ENCODE measurements at regions not wholly inside any gene's neighbourhood (a gene's known extent, or its start where the extent isn't known, plus 50 kb on each side); places are given as distances from the start of the nearest gene placed in this dataset.

DNA sequence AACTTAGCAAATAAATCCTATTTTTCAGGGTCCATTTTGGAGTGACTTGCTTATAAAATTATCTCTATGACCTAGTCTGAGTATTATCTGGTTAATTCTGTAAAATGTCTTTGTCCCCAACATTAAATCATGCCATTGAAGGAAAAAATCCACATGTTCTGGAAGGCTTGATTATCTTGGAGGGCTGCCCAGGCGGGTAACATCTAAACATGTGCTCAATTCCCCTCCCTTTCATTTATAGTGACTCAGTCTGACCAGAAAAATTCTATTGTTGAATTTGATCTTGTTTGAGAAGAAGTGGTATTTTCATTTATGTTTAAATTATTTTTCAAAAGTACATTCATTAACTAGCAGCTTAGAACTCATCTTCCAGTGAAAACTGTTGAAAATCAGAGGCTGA, 55.4 kb upstream of the SLC10A7 start:
- no peak for TF ChIP-seq SMC3 (IDR thresholded peaks at IDR 0.05)
- TF ChIP-seq MAFK (IDR thresholded peaks at IDR 0.05; ENCODE audit: partially characterized antibody) = no peak
- no peak for TF ChIP-seq TFCP2L1 (CRISPR knock-in tag; IDR thresholded peaks at IDR 0.05)
- no peak for TF ChIP-seq JUNB (IDR thresholded peaks at IDR 0.05)
- no peak for TF ChIP-seq ZFP36 (IDR thresholded peaks at IDR 0.05; ENCODE audit: borderline replicate concordance, partially characterized antibody)
- Histone ChIP-seq H3K4me2 (no peak overlapping the region), H3K4me1 (no peaks in the 10 kb centered on the region), H3K4me3 (no peak overlapping the region), H3K9me3 (no peaks in the 10 kb centered on the region), H3K27ac (no peak overlapping the region)
- ChIA-PET CTCF (no interaction called here), POLR2A (no interaction called here)
- no peak for ATAC-seq
- no peak for DNase-seq (ENCODE audit: low read depth in 1 of 2, low spot score in 1 of 2)
- no peak for FAIRE-seq
- 4% methylated on average over 1 of the region's 1 CpG for WGBS (ENCODE audit: missing lambda C conversion rate)

DNA sequence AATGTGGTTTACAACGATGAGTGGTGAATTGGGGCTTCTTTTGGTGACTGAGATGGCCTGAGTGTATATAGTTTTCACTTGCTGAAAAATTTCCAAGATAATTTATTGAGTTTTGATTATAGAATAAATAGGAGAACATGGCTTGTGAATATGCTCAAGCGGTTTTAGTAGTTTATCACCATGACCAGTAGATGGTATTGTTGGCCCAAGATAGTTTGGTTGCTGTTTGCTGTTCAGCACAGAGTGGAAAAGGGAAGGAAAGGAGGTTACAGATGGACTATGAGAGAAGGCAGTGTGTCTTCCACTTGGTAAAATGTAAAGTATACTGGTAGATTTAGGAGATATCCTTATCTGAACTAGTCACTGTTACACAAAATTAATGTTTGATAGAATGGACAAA, 55.8 kb upstream of the POU4F2 start:
- no peak overlapping the region for H3K4me2 ChIP-seq
- TF ChIP-seq JUN (IDR thresholded peaks at IDR 0.05) = no peak
- TF ChIP-seq RFX5 (IDR thresholded peaks at IDR 0.05) = no peak
- TF ChIP-seq HMGXB4 (CRISPR knock-in tag; IDR thresholded peaks at IDR 0.05; ENCODE audit: borderline replicate concordance) = no peak
- no peak for TF ChIP-seq HOXB13 (CRISPR knock-in tag; IDR thresholded peaks at IDR 0.05; ENCODE audit: low read depth)
- no peak for TF ChIP-seq MYC (IDR thresholded peaks at IDR 0.05; ENCODE audit: borderline replicate concordance, low read length)
- no peak for TF ChIP-seq JUNB (IDR thresholded peaks at IDR 0.05)
- TF ChIP-seq RCOR1 (IDR thresholded peaks at IDR 0.05; ENCODE audit: low read depth, low read length) = no peak
- no peak for TF ChIP-seq EP300 (IDR thresholded peaks at IDR 0.05)
- no peak for TF ChIP-seq RARB (CRISPR knock-in tag; IDR thresholded peaks at IDR 0.05)
- TF ChIP-seq EHMT2 (IDR thresholded peaks at IDR 0.05; ENCODE audit: low read depth) = no peak
- no peak for TF ChIP-seq HEYL (CRISPR knock-in tag; IDR thresholded peaks at IDR 0.05)
- TF ChIP-seq EHF (CRISPR knock-in tag; IDR thresholded peaks at IDR 0.05) = no peak
- no peak for TF ChIP-seq KDM1A (IDR thresholded peaks at IDR 0.05; ENCODE audit: low read depth)
- TF ChIP-seq, protein P1, sequence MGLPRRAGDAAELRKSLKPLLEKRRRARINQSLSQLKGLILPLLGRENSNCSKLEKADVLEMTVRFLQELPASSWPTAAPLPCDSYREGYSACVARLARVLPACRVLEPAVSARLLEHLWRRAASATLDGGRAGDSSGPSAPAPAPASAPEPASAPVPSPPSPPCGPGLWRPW (IDR thresholded peaks at IDR 0.05) = no peak
- TF ChIP-seq, protein P2, sequence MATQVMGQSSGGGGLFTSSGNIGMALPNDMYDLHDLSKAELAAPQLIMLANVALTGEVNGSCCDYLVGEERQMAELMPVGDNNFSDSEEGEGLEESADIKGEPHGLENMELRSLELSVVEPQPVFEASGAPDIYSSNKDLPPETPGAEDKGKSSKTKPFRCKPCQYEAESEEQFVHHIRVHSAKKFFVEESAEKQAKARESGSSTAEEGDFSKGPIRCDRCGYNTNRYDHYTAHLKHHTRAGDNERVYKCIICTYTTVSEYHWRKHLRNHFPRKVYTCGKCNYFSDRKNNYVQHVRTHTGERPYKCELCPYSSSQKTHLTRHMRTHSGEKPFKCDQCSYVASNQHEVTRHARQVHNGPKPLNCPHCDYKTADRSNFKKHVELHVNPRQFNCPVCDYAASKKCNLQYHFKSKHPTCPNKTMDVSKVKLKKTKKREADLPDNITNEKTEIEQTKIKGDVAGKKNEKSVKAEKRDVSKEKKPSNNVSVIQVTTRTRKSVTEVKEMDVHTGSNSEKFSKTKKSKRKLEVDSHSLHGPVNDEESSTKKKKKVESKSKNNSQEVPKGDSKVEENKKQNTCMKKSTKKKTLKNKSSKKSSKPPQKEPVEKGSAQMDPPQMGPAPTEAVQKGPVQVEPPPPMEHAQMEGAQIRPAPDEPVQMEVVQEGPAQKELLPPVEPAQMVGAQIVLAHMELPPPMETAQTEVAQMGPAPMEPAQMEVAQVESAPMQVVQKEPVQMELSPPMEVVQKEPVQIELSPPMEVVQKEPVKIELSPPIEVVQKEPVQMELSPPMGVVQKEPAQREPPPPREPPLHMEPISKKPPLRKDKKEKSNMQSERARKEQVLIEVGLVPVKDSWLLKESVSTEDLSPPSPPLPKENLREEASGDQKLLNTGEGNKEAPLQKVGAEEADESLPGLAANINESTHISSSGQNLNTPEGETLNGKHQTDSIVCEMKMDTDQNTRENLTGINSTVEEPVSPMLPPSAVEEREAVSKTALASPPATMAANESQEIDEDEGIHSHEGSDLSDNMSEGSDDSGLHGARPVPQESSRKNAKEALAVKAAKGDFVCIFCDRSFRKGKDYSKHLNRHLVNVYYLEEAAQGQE (IDR thresholded peaks at IDR 0.05) = no peak
- no peak for TF ChIP-seq SMC3 (IDR thresholded peaks at IDR 0.05)
- TF ChIP-seq ESRRA (IDR thresholded peaks at IDR 0.05; ENCODE audit: borderline replicate concordance, low read length) = no peak
- no peak for TF ChIP-seq CHD2 (IDR thresholded peaks at IDR 0.05; ENCODE audit: low read length, partially characterized antibody)
- TF ChIP-seq, protein P3, sequence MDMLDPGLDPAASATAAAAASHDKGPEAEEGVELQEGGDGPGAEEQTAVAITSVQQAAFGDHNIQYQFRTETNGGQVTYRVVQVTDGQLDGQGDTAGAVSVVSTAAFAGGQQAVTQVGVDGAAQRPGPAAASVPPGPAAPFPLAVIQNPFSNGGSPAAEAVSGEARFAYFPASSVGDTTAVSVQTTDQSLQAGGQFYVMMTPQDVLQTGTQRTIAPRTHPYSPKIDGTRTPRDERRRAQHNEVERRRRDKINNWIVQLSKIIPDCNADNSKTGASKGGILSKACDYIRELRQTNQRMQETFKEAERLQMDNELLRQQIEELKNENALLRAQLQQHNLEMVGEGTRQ (IDR thresholded peaks at IDR 0.05) = no peak
- TF ChIP-seq POLR2AphosphoS2 (conservative IDR thresholded peaks at IDR 0.05; ENCODE audit: low read length) = no peak
- H3K4me3 ChIP-seq = no peak overlapping the region
- ATAC-seq (no peak), FAIRE-seq (no peak), DNase-seq (ENCODE audit: low read depth in 1 of 2, low spot score in 1 of 2) (no peak)
- 6% methylated on average over 2 of the region's 2 CpGs for WGBS (ENCODE audit: missing lambda C conversion rate)
- POLR2A ChIA-PET = no interaction called here
- CTCF ChIA-PET = no interaction called here
- no peak overlapping the region for H3K27ac ChIP-seq
- no peaks in the 10 kb centered on the region for H3K9me3 ChIP-seq
- no peaks in the 10 kb centered on the region for H3K4me1 ChIP-seq

All from A549 (cell line).